Activated T-cell treated with anti-CD3 and anti-CD28 coated beads, Interleukin-2, amount 50 U/mL, for 4 hours (primary cell): ENCODE measurements at regions not wholly inside any gene's neighbourhood (a gene's known extent, or its start where the extent isn't known, plus 50 kb on each side); places are given as distances from the start of the nearest gene placed in this dataset.

Source experiments
- ATAC-seq, 2 donors: fragments of 200-7000 bp; cut with Tn5 transposase; one replicate each; pipeline ENCODE4 v1.10.0; 2021
- DNase-seq: peaks from one replicate; pipeline ENCODE4 v3.0.0-alpha.2; 2020
- H3K27me3 Mint-ChIP-seq: one replicate; pipeline ENCODE4 v1.8.0; 2021; ENCODE audit warnings: low read depth, mixed read lengths
- H3K36me3 Mint-ChIP-seq: one replicate; pipeline ENCODE4 v1.8.0; 2022; ENCODE audit warnings: mixed read lengths; ENCODE audit not compliant: insufficient read depth
- H3K4me1 Mint-ChIP-seq: one replicate; pipeline ENCODE4 v1.8.0; 2021; ENCODE audit warnings: low read depth, mixed read lengths
- H3K4me3 Mint-ChIP-seq: one replicate; pipeline ENCODE4 v1.8.0; 2021; ENCODE audit warnings: mild to moderate bottlenecking, moderate library complexity, mixed read lengths
- H3K9me3 Mint-ChIP-seq: one replicate; pipeline ENCODE4 v1.8.0; 2021; ENCODE audit warnings: mixed read lengths

- Mint-ChIP-seq H3K36me3 (no peaks in the 10 kb centered on the region), H3K4me1 (no peaks in the 10 kb centered on the region), H3K4me3 (no peak overlapping the region), H3K9me3 (no peaks in the 10 kb centered on the region), H3K27me3 (no peaks in the 10 kb centered on the region)
- DNase-seq (no peak), ATAC-seq (no peak)
Measured at GRCh38 chrX:114152801-114153200, 431.1 kb upstream of the HTR2C start.

DNA sequence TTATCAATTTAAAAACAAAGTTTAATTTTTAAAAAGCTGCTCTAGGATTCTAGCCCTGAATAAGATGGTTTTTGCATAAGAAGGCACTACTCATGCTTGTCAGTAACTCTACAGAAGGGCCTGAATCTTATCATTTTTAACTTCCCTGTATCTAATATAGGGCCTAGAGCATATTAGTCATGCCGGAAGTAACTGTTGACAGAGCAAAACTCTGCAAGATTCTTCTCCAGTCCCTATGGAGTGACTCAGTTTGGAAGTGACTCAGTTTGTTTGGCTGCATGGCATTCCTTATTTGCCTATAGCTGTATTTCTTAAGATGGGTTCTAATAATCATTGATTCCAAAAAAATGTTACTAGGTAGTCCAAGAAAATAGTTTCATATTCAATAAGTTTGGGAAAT lies 431.8 kb upstream of the HTR2C start:
- no peaks in the 10 kb centered on the region for H3K27me3 Mint-ChIP-seq
- ATAC-seq (no peak), DNase-seq (no peak)
- no peaks in the 10 kb centered on the region for H3K9me3 Mint-ChIP-seq
- H3K4me3 Mint-ChIP-seq: no peak overlapping the region
- H3K36me3 Mint-ChIP-seq: no peaks in the 10 kb centered on the region
- no peaks in the 10 kb centered on the region for H3K4me1 Mint-ChIP-seq

GRCh38 chrX:114134465-114134864 lies 449.4 kb upstream of the HTR2C start:
- no peak for ATAC-seq
- H3K27me3 Mint-ChIP-seq: no peaks in the 10 kb centered on the region
- H3K36me3 Mint-ChIP-seq: no peaks in the 10 kb centered on the region
- no peak for DNase-seq
- no peaks in the 10 kb centered on the region for H3K4me1 Mint-ChIP-seq
- no peak overlapping the region for H3K4me3 Mint-ChIP-seq
- peaks cover 7% of the 10 kb centered on the region for H3K9me3 Mint-ChIP-seq

GRCh38 chrX:114127411-114128025 lies 456.4 kb upstream of the HTR2C start:
- ATAC-seq (no peak), DNase-seq (no peak)
- H3K36me3 Mint-ChIP-seq: no peaks in the 10 kb centered on the region
- peaks cover 14% of the 10 kb centered on the region for H3K9me3 Mint-ChIP-seq
- H3K4me3 Mint-ChIP-seq: no peak overlapping the region
- no peaks in the 10 kb centered on the region for H3K4me1 Mint-ChIP-seq
- H3K27me3 Mint-ChIP-seq: no peaks in the 10 kb centered on the region

DNA sequence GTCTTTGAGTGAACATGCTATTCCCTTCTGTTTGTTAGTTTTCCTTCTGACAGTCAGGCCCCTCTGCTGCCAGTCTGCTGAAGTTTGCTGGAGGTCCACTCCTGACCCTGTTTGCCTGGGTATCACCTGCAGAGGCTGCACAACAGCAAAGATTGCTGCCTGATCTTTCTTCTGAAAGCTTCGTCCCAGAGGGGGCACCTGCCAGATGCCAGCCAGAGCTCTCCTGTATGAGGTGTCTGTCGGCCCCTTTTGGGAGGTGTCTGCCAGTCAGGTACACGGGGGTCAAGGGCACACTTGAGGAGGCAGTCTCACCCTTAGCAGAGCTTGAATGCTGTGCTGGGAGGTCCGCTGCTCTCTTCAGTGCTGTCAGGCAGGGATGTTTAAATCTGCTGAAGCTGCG lies 456.9 kb upstream of the HTR2C start:
- no peaks in the 10 kb centered on the region for H3K27me3 Mint-ChIP-seq
- H3K4me1 Mint-ChIP-seq: no peaks in the 10 kb centered on the region
- H3K9me3 Mint-ChIP-seq: peaks cover 14% of the 10 kb centered on the region
- H3K36me3 Mint-ChIP-seq: no peaks in the 10 kb centered on the region
- H3K4me3 Mint-ChIP-seq: no peak overlapping the region
- DNase-seq (no peak), ATAC-seq (no peak)

- ATAC-seq (no peak), DNase-seq (no peak)
- Mint-ChIP-seq H3K4me3 (no peak overlapping the region), H3K36me3 (no peaks in the 10 kb centered on the region), H3K27me3 (no peaks in the 10 kb centered on the region), H3K4me1 (no peaks in the 10 kb centered on the region), H3K9me3 (no peaks in the 10 kb centered on the region)
Measured at GRCh38 chrX:114101081-114101480, 482.8 kb upstream of the HTR2C start.

- no peaks in the 10 kb centered on the region for H3K36me3 Mint-ChIP-seq
Measured at GRCh38 chrX:114097866-114098265, 486.0 kb upstream of the HTR2C start.

DNA sequence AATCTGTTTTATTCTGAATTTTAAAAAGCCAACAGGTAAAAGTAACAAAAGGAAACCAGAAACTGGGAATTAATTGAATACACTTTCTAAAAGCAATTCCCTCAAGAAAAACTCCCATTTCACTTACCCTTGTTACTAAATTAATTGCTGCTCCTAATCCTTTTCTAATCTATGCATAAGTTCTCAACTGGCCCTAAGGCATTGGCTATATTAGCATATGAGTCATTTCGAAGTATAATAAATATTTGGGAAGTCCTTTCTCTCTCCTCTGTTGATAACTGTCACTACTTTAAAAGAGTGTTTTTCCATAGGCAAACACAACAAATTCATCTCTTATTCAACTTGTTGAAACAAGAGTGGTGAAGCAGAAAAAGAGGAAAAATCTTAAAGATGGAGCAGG lies 486.5 kb upstream of the HTR2C start:
- no peaks in the 10 kb centered on the region for H3K36me3 Mint-ChIP-seq
- H3K9me3 Mint-ChIP-seq: no peaks in the 10 kb centered on the region
- H3K4me1 Mint-ChIP-seq: no peaks in the 10 kb centered on the region
- no peaks in the 10 kb centered on the region for H3K27me3 Mint-ChIP-seq
- H3K4me3 Mint-ChIP-seq: no peak overlapping the region
- DNase-seq: no peak
- no peak for ATAC-seq

More at GRCh38 chrX:114097866-114098265, 486.0 kb upstream of the HTR2C start:
- no peak for DNase-seq
- Mint-ChIP-seq H3K27me3 (no peaks in the 10 kb centered on the region), H3K4me3 (no peak overlapping the region), H3K4me1 (no peaks in the 10 kb centered on the region), H3K9me3 (no peaks in the 10 kb centered on the region)
- no peak for ATAC-seq

DNA sequence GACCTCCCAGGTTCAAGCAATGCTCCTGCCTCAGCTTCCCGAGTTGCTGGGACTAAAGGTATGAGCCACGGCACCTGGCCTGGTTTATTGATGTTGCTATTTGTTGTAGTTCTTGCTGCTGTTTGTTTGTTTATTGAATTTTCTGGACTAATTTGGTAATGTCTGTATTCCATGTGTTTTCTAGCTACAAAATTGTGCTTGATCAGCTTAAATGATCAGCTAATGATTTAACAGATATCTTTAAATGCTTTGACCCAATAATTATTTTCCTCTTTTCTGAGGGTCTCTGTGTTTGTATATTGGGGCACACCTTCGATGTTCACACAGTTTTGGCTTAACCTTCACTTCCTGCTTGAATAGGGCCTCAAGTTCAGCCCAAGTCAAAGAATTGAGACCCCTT lies 488.1 kb upstream of the HTR2C start:
- ATAC-seq (no peak), DNase-seq (no peak)
- H3K4me1 Mint-ChIP-seq: no peaks in the 10 kb centered on the region
- H3K36me3 Mint-ChIP-seq: no peaks in the 10 kb centered on the region
- H3K4me3 Mint-ChIP-seq: no peak overlapping the region
- no peaks in the 10 kb centered on the region for H3K27me3 Mint-ChIP-seq
- H3K9me3 Mint-ChIP-seq: no peaks in the 10 kb centered on the region

- H3K36me3 Mint-ChIP-seq: no peaks in the 10 kb centered on the region
- peaks cover 13% of the 10 kb centered on the region for H3K9me3 Mint-ChIP-seq
- no peak overlapping the region for H3K4me3 Mint-ChIP-seq
- H3K4me1 Mint-ChIP-seq: no peaks in the 10 kb centered on the region
- no peaks in the 10 kb centered on the region for H3K27me3 Mint-ChIP-seq
- ATAC-seq (no peak), DNase-seq (no peak)
Measured at GRCh38 chrX:114087543-114087942, 496.3 kb upstream of the HTR2C start.

GRCh38 chrX:114077773-114078172 lies 506.1 kb upstream of the HTR2C start:
- Mint-ChIP-seq H3K9me3 (peaks cover 6% of the 10 kb centered on the region), H3K4me1 (no peaks in the 10 kb centered on the region), H3K36me3 (no peaks in the 10 kb centered on the region), H3K4me3 (no peak overlapping the region), H3K27me3 (no peaks in the 10 kb centered on the region)
- DNase-seq (no peak), ATAC-seq (no peak)

GRCh38 chrX:114075073-114075673 lies 508.7 kb upstream of the HTR2C start:
- H3K4me1 Mint-ChIP-seq: no peaks in the 10 kb centered on the region
- H3K4me3 Mint-ChIP-seq: no peak overlapping the region
- ATAC-seq (no peak), DNase-seq (no peak)
- H3K36me3 Mint-ChIP-seq: no peaks in the 10 kb centered on the region
- H3K27me3 Mint-ChIP-seq: no peaks in the 10 kb centered on the region
- peaks cover 3% of the 10 kb centered on the region for H3K9me3 Mint-ChIP-seq

DNA sequence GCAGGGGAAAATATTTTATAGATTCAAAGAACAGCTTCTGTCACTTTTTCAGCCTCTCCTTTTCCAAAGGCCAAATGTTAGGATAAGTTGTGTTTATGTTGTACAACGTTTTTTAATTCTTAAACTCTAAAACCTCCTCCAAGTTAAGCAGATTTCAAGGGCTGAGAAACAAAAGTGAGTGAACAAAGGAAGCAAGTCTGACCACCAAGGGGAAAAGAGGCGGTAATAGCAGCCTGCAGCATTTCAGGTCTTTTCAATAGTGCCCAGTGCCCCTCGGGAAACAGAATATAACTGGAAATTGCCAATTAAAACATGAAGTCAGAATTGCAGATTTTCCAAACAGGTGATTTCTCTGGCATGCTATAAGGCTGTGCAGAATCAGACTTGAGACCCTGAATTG lies 510.0 kb upstream of the HTR2C start:
- Mint-ChIP-seq H3K36me3 (no peaks in the 10 kb centered on the region), H3K4me1 (no peaks in the 10 kb centered on the region), H3K4me3 (no peak overlapping the region), H3K9me3 (no peaks in the 10 kb centered on the region), H3K27me3 (no peaks in the 10 kb centered on the region)
- DNase-seq: no peak
- ATAC-seq: no peak

- no peak for DNase-seq
- ATAC-seq: no peak
- Mint-ChIP-seq H3K27me3 (no peaks in the 10 kb centered on the region), H3K9me3 (no peaks in the 10 kb centered on the region), H3K4me1 (no peaks in the 10 kb centered on the region), H3K36me3 (no peaks in the 10 kb centered on the region), H3K4me3 (no peak overlapping the region)
Measured at GRCh38 chrX:114071412-114071811, 512.5 kb upstream of the HTR2C start.

DNA sequence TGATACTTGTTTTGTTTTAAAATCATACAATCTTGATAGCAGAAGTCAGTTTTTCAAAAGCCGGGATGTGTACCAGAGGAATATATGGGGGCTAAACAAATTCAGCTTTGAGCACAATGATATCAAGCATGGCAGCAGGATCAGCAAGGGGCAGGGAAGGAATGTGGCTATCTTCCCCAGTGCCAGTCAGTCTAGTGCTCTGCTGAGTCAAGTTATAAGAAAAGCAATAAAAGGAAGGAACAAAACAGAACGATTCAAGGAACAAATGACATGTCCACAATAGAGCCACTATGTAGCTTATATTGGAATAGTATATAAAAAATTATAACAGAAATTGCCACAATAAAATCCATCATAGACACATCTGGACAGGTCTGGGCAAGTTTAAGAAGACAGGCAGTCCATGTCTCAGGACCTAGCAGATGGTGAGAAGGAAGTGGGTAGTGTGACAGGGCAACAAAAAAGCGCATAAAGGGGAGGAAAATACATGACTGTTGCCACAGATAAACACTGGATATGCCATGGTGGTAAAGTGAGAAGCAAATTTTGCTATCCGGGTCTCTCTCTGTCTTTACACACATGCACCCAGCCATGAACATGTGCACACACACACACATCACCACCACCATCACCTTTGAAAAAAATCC lies 518.2 kb upstream of the HTR2C start:
- Mint-ChIP-seq H3K36me3 (no peaks in the 10 kb centered on the region), H3K4me3 (no peak overlapping the region), H3K9me3 (no peaks in the 10 kb centered on the region), H3K4me1 (no peaks in the 10 kb centered on the region), H3K27me3 (no peaks in the 10 kb centered on the region)
- ATAC-seq: no peak
- no peak for DNase-seq
